HEK293T (cell line): ENCODE measurements at regions not wholly inside any gene's neighbourhood (a gene's known extent, or its start where the extent isn't known, plus 50 kb on each side); places are given as distances from the start of the nearest gene placed in this dataset.

Experiments
- BHLHE40 ChIP-seq: fragments of 450-650 bp; IDR thresholded peaks from 2 replicates; pipeline ENCODE4 v1.6.1; 2016; ENCODE audit warnings: mild to moderate bottlenecking, moderate library complexity, borderline replicate concordance
- CTBP1 ChIP-seq: fragments of 450-650 bp; IDR thresholded peaks from 2 replicates; pipeline ENCODE4 v1.6.1; 2016; ENCODE audit warnings: borderline replicate concordance
- FOXA1 ChIP-seq: fragments of 450-650 bp; IDR thresholded peaks from 2 replicates; pipeline ENCODE4 v1.6.1; 2016; ENCODE audit warnings: mild to moderate bottlenecking
- L3MBTL2 ChIP-seq: fragments of 450-650 bp; conservative IDR thresholded peaks from 2 replicates; pipeline ENCODE4 v1.6.1; 2016; ENCODE audit warnings: mild to moderate bottlenecking
- LEF1 ChIP-seq: fragments of 450-650 bp; IDR thresholded peaks from 2 replicates; pipeline ENCODE4 v1.6.1; 2017; ENCODE audit warnings: mild to moderate bottlenecking, borderline replicate concordance
- NFRKB ChIP-seq: fragments of 450-650 bp; IDR thresholded peaks from 2 replicates; pipeline ENCODE4 v1.6.1; 2016; ENCODE audit warnings: mild to moderate bottlenecking, moderate library complexity
- TF ChIP-seq, protein P1 (sequence below): fragments of 450-650 bp; IDR thresholded peaks from 2 replicates; pipeline ENCODE4 v1.6.1; 2016

DNA sequence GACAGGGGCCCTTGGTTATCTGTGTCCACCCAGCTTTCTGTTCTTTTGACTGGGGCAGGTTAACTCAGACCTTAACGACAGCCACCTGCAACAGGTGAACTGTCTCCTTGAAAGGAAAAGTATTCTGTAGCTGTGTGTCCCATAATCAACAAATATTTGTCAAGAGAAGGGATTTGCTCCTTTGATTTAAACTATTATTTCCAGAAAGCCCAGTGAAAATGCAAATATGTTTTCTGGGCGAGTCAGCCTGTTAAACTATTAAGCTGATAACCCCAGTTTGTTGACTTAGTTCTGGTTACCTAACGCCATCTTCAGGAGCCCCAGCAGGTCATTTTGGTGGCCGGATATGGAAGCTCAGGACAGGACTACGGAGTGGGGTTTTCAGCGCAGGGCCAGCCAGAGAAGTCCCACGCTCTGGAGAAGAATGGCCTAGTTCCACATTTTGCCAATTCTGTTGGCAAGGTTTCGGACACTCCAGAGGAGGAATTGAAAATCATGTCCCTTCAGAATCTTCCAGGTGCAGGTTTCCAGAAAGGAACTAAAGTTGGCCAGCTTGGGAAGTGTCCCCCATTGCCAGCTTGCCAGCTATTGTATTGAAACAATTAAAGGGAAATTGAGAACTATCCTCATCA, 54.5 kb downstream of the ADRA2A start:
- TF ChIP-seq CTBP1 (no peak), LEF1 (no peak), FOXA1 (no peak), BHLHE40 (no peak), L3MBTL2 (no peak), NFRKB (no peak)
- TF ChIP-seq, protein P1, sequence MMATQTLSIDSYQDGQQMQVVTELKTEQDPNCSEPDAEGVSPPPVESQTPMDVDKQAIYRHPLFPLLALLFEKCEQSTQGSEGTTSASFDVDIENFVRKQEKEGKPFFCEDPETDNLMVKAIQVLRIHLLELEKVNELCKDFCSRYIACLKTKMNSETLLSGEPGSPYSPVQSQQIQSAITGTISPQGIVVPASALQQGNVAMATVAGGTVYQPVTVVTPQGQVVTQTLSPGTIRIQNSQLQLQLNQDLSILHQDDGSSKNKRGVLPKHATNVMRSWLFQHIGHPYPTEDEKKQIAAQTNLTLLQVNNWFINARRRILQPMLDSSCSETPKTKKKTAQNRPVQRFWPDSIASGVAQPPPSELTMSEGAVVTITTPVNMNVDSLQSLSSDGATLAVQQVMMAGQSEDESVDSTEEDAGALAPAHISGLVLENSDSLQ = no peak
